GM21528 (cell line): ENCODE measurements at regions not wholly inside any gene's neighbourhood (a gene's known extent, or its start where the extent isn't known, plus 50 kb on each side); places are given as distances from the start of the nearest gene placed in this dataset.
"Not testable (repeated sequence)": the region's sequence is repeated elsewhere in the genome, so short reads cannot be mapped to it uniquely, and the experiment has no call there.

Experiments used
- ATAC-seq: cut with Tn5 transposase; IDR thresholded peaks from one replicate; pipeline ENCODE4 v1.9.1; 2021; ENCODE audit warnings: mild to moderate bottlenecking, moderate library complexity; ENCODE audit not compliant: unreplicated experiment, low FRiP score

DNA sequence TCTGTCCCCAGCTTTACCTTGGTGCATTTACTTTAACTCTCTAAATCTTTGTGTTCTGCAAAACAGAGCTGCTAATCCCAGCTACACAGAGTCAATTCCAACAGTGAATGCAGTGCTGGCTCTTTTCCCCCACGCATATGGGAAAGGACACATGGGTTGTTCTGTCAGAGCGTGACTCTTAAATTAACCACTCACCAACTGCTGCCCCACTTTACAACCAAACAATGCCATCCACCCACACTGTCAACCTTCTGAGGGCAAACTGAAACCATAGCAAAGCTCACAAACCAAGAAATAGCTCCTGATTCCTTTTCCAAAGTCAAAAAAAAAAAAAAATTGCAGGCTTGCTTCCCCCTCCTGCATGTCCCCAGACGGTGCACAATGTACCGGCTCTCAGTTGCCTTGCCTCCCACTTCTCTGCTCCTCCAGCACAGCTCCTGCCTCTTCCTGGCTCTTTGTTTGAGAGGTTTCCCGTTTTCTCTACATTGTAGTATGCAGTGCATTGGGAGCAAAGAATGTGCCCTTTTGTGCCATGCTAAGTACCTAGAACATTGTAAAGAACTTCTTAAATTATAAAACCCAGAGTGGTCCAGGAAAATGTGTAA lies 151.5 kb upstream of the DAPK1 start:
- ATAC-seq = no peak

DNA sequence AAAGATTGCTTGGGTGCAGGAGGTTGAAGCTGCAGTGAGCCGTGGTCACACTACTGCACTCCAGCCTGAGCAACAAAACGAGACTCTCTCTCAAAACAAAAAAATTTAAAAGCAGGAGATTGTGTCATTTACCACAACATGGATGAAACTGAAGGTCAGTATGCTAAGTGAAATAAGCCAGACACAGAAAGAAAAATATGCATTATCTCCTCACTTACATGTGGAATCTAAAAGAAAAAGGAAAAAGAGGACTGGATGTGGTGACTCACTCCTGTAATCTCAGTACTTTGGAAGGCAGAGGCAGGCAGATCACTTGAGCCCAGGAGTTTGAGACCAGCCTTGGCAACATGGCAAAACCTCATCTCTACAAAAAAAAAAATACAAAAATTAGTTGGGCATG lies 146.8 kb upstream of the DAPK1 start:
- no peak for ATAC-seq

DNA sequence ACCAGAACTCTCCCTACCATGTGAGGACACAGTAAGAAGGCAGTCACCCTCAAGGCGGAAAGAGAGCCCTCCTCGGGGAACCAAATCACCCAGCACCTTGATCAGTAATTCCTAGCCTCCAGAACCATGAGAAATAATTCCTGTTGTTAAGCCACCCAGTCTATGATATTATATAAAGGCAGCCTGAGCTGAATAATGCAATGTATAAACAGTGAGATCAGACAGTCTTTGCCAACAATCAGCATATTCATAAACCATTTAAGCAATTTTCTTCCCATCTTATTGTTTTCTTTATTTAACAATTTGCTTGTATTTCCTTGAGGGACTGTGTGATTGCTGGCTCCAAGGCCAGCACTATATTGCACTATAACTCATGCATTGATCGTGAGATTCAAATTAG lies 144.4 kb upstream of the DAPK1 start:
- no peak for ATAC-seq

DNA sequence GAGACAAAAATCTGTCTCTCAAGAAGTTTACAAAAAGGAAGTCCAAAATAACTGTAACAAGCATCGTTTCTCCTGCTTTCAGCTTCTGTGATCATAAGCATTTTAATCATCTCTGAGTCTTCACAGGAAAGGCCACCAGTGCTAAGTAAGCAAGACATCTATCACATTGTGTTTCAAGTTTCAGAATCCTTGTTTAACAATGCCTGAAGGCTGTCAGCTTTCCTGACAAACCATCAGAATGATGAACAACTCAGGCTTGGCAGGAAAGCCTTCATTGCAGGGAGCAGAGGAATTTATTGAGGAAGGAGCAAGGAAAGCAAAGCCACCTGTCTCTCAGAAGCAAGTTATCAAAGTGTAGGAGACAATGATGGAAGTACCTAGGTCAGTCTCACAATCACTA lies 143.5 kb upstream of the DAPK1 start:
- no peak for ATAC-seq

DNA sequence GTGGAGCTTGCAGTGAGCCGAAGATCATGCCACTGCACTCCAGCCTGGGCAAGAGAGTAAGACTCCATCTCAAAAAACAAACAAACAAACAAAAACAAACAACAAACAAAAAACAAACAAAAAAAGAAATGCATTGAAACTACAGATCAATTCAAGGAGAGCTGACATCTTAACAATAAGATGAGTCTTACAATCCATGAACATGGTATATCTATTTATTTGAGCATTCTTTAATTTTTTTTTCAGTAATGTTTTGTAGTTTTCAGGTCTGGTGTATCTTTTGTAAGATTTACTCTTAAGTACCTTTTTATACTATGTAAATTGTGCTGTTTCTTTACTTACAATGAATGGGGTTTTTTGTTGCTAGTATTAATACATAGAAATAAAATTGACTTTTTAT lies 140.1 kb upstream of the DAPK1 start:
- ATAC-seq = no peak

DNA sequence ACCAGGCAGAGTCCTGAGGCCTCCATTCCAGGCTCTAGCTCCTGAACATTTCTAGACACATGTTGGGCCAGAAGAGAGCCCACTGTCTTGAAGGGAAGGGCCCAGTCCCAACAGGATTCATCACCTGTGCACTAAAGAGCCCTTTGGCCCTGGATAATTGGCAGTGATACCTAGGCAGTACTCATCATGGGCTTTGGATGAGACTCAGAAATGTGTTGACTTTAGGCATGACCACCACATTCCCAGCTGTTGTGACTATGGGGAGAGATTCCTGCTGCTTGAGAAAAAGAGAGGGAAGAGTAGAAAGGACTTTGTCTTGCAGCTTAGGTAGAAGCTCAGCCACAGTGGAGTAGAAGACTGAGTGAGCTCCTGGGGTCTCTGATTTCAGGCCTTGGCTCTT lies 138.4 kb upstream of the DAPK1 start:
- ATAC-seq = no peak

DNA sequence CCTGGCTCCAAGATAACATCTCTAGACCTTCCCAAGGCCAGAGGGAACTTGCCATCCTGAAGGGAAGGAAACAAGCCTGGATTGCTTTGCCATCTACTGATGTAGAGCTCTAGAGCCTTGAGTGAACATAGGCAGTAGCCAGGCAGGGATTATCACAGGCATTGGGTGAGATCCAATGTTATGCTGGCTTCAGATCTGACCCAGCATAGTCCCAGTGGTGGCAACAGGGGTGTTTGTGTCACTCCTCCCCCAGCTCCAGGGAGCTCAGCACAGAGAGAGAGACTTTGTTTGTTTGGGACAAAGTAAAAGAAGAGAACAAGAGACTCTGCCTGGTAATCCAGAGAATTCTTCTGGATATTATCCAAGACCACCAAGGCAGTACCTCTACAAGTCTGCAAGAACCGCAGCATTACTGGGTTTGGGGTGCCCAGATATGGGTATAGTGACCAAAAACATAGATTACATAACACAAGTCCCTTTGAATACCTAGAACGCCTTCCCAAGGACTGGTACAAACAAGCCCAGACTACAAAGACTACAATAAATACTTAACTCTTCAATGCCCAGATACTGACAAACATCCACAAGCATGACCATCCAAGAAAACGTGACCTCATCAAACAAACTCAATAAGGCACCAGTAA lies 137.6 kb upstream of the DAPK1 start:
- ATAC-seq = no peak

DNA sequence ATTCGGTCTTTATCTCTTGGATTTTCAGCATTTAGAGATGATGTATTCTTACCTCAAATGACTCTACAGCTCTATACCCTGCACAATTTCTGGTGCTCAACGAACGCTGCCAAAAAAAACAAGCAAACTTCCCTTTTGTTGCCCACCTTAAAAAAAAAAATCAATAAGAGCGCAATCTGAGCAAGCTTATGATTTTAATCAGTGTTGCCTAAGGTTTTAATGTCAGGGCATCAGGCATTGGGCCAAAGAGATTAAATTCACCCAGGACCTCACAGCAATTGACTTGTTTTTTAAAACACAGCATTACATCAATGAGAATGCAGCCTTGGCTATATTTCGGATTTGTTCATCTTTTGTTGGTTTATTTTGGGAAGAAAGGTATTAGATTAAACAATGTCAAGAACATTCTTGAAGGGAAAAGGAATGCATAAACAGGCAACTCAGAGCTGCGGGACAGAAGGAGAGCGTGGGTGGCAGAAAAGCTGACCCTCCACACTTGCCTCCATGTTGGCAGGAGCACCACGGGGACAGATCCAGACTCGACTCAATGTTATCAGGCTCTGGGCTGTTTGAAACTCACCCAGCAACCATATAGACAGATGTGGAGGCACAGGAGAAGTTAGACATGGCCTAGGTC lies 127.5 kb upstream of the DAPK1 start:
- ATAC-seq = no peak

DNA sequence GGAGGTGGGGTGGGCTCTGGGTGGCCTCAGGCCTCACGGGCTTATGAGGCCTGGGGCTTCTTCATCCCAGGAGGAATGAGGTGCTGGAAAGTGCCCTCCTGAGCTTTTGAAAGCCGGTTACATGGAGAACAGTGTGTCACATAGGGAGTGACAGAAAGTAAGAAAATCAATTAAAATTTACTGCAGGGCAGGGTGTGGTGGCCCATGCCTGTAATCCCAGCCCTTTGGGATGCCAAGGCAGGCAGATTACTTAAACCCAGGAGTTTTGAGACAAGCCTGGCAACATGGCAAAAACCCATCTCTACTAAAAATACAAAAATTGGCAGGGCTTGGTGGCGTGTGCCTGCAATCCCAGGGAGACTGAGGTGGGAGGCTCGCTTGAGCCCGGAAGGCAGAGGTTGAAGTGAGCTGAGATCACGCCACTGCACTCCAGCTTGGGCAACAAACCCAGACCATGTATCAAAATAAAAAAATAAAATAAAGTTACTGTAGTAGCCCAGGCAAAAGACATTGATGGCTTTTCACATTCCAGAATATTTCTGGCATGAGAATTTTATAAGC lies 125.8 kb upstream of the DAPK1 start:
- no peak for ATAC-seq

DNA sequence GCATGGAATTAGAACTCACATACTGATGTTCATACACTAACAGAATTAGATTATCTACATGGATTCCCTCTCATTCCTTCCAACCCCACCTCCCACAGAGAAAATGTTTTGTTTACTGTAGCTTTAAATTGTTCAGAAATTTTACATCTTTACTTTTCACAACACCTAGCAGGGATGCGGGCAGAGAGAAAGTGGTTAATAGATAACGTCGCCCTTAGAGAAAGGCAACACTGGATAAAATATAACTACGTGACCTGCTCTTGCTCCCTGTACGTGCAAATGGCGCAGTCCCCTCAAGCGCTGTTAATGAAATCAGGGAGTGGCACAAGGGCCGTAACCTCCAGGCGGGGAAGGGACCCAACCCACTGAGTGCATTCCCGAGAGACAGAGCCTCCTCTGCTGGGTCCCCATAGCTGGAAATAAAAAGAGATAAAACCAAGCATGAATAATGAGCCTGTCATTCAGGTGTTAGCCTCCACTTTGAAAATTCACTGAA lies 125.3 kb upstream of the DAPK1 start:
- ATAC-seq = no peak

DNA sequence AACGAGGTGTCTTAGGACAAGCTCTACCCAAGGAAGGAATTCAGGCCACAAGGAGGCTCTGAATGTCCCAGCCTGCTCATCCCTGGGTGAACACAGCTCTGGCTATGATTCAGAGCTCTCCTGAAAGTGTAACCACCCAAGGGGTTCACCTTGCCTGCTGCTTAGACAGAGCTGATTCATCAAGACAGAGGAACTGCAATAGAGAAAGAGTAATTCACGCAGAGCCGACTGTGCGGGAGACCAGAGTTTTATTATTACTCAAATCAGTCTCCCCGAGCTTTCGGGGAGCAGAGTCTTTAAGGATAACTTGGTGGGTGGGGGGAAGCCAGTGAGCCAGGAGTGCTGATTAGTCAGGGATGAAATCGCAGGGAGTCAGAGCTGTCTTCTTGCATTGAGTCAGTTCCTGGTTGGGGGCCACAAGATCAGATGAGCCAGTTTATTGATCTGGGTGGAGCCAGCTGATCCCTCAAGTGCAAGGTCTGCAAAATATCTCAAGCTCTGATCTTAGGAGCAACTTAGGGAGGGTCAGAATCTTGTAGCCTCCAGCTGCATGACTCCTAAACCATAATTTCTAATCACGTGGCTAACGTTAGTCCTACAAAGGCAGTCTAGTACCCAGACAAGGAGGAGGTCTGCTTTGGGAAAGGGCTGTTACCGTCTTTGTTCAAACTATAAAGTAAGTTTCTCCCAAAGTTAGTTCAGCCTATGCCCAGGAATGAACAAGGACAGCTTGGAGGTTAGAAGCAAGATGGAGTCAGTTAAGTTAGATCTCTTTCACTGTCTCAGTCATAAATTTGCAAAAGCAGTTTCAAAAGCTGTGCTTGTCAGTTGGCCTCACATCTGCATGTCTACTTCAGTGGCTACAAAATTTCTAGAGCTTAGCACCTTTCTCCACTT lies 123.4 kb upstream of the DAPK1 start:
- ATAC-seq = not testable (repeated sequence)

DNA sequence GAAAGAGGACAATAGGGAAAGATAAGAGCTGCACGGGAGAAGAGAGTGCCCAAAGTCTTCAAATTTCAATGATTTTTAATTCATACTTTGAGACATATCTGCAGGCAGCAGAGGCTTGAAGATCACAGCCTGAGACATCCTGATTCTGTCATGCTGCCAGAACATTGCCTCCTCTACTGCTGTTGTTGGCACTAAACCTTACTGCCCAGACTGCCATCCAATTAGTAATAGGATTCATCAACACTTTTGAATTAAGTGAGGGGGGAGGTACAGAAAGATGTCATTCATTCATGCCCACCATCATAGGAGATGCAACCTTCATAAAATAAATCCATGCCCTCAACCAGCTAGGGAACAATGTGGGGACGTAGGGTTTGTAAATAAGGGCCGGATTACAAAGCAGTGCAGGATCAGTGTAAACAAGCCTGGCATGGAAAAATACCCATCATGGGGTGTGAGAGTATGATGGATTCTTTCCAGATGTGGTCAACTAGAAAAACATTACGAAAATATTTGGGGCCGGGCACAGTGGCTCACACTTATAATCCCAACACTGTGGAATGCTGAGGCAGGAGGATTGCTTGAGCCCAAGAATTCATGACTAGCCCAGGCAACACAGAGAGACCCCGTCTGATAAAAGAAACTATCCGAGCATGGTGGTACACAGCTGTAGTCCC lies 122.1 kb upstream of the DAPK1 start:
- no peak for ATAC-seq

DNA sequence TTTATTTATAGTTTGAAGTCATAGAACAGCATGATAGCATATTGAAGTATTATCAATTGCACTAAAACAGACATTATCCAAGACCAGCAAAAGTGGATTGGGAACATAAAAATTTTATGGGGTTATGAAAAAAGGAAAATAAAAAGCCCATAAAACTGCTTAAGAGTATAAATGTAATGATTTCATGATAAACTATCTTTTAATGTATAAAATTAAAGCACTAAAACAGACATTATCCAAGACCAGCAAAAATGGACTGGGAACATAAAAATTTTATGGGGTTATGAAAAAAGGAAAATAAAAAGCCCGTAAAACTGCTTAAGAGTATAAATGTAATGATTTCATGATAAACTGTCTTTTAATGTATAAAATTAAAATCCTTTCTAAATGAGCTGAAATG lies 119.0 kb upstream of the DAPK1 start:
- no peak for ATAC-seq

DNA sequence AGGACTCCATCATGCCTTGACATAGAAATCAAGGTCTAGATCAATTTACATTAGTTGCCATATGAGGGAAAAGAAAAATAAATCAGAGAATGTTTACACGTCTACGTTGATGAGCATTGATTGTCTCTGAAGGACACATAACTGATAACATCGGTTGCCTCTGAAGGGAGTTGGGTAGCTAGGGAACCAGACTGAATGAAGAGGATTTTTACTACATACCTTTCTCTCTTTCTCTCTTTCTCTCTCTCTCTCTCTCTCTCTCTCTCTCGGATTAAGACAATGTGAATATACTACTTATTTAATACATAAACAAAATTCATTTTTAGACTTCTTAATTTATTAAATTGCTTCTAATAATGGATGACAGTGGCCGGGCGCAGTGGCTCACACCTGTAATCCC lies 118.4 kb upstream of the DAPK1 start:
- no peak for ATAC-seq

DNA sequence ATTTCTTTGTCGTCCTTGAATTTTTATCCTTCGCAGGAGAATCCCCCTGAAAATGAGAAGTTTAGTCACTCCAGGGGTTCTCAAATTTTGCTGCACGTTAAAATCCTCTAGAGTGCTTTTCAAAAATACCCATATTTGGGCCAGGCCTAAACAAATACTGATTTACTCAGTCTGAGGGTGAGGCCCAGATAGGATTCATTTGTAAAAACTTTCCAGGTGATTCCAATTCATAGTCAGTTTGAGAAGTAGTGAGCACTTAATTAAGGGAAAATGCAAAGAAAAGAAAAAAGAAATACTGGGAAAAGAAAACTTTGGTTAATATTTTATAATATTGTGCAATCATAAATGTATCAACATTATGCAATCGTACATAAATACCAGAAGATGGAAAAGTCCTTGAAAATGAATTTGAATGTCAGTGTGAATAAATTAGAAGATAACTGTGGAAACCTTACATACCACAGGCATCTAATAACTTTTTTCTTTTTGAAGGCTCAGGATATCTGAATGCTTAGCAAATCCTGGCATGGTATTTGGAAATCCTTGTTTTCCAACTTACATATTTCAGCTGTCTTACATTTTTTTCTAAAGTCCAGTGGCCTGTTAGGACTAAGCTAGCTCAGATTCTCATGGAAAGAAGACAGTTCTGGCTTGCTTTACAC lies 116.5 kb upstream of the DAPK1 start:
- ATAC-seq = no peak

DNA sequence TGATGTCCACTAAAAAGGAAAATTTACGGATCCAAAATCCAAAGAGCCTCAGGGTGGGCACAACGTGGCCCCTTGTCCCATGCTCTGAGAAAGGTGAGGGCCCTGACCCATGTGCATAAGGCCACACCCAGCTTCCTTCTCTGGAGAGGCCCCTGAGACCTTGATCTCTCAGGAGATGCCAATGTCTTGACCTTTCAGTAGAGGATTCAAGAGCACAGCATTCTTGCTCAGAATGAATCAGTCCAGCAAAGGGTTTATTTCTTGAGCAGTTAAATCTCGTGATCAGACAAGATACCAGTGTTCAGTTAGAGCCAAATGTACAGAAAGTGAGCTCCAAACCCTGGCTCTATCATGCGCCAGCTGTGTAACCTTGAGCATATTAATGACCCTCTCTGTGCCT lies 115.9 kb upstream of the DAPK1 start:
- no peak for ATAC-seq

DNA sequence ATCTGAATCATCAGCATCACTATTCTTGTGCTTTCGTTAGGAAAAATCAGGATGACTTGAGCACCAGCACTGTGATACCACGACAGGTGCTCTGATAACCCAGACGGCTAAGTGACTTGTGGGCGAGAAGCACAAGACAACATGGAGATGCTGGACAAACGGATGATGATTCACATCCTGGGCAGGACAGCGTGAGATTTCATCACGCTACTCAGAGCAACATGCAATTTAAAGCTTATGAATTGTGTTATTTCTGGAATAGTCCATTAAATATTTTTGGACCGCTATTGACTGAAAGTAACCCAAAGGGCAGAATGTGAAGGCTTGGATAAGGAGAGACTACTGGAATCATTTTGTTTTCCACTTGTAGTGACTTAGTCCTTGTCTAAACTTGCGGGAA lies 114.8 kb upstream of the DAPK1 start:
- ATAC-seq = no peak

DNA sequence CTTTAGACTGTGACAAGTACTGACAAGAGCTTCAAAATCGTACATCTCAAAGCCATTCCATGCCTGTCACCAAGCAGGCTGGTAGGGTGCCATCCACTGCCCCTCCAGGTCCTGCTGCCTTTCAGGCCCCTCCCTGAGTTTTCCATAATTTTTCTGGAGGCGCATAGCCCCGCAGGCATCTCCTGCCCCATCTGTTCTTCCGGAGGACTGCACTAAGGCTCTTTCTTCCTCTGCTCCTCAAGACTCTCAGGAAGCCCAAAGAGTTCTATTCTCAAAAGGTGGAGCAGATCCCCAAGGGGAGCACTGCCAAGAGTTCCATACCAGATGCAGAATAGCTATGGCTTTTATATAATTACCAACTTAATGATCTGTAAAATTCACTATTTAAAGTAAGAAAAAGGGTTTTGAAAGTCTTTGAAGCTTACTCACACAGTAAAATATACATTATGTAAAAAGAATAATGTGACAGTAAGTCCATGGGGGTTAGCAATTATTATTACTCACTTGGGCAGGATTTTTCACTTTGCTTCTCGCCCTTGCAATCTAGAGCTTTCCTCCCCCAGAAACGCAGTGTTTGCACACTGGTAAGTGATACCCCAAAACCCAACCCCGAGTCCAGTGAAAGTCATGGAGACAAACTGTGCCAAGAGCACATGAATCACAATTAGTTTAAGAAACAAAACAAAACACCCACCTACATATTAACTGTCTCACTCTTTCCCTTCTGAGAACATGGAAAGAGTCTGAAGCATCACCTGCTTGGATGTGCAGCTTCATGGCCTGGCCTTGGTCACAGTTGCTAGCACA lies 114.1 kb upstream of the DAPK1 start:
- no peak for ATAC-seq

DNA sequence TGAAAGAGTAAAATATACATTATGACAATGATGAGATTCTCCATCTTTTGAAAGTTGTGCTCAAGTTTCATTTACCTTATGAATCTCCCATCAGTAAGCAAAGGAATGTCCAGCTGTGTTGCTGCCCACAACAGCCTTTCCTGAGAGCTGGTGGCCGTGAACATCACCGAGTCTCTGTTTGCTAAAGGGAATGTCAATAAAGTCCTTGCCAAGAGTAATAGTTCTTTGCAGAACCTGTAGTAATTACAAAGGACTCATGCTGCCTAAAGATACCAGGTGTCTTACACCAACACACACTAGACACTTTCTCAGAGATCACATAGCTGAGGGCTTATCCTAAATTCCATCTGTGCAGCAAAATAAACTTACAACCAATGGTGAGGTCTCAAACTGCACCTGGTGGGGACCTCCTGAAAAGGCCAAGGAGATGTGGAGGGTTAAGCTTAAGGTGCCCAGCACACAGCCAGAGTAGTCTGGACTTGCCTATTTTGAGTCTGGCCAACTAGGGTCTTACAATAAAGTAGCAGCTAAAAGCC lies 111.1 kb upstream of the DAPK1 start:
- ATAC-seq = no peak
